GM12891 (cell line): ENCODE measurements at regions not wholly inside any gene's neighbourhood (a gene's known extent, or its start where the extent isn't known, plus 50 kb on each side); places are given as distances from the start of the nearest gene placed in this dataset.

Experiments used
- POLR2A ChIP-seq: IDR thresholded peaks from 2 replicates; pipeline ENCODE4 v1.6.1; 2011; ENCODE audit warnings: low read depth, low read length, control low read depth
- POLR2AphosphoS5 ChIP-seq: IDR thresholded peaks from 2 replicates; pipeline ENCODE4 v1.6.1; 2011; ENCODE audit warnings: low read depth, low read length, control low read depth
- TAF1 ChIP-seq: IDR thresholded peaks from 2 replicates; pipeline ENCODE4 v1.6.1; 2011; ENCODE audit warnings: low read depth, low read length, control low read depth

DNA sequence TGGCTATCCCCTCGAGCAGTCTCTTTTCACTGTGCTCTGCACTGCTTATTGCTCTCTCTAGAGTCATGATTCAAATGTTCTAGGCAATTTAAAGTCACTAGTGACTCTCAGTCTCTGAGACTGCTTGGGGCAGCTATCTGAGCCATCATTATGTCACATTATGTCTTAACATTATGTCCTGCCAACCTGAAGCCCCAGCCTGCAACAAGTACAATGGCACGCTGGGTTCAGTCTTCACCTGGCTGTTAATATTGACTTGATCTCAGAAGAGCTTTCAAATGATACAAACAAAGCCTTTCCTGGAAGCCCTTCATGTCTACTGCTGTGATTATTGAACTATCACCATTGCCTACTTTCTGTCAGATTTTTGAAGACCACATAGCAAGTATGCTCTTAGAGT lies 128.1 kb upstream of the GRM7 start:
- TF ChIP-seq POLR2A (no peak), TAF1 (no peak), POLR2AphosphoS5 (no peak)
